Caco-2 (cell line): ENCODE measurements at regions not wholly inside any gene's neighbourhood (a gene's known extent, or its start where the extent isn't known, plus 50 kb on each side); places are given as distances from the start of the nearest gene placed in this dataset.
A peak's percentile ranks its signal among the peaks of the same experiment; 100 is the strongest.

Experiments
- BruUV-seq: library from RNA; stranded (reverse); fragments of 400-500 nt; replicated peaks from 2 replicates; lab custom pipeline; 2021; lab: Mats Ljungman, UMichigan
- CTCF ChIA-PET: fragments of 300-600 bp; sonication (Branson Sonifier 250); formaldehyde crosslinking; loops from one replicate; lab custom pipeline; 2022; ENCODE audit warnings: antibody characterized with exemption; lab: Charles Lee
- POLR2A ChIA-PET: fragments of 300-600 bp; sonication (Branson Sonifier 250); formaldehyde crosslinking; loops from one replicate; lab custom pipeline; 2022; ENCODE audit warnings: antibody characterized with exemption; lab: Charles Lee
- DNase-seq, 2 experiments: peaks; one replicate each; pipeline versions ENCODE4 v3.0.0 to v3.0.0-alpha.2; 2020 to 2022
- H3K27me3 ChIP-seq: replicated peaks from 2 replicates; pipeline ENCODE4 v1.6.0; 2011; ENCODE audit warnings: low read length; ENCODE audit not compliant: control insufficient read depth, insufficient read depth
- H3K36me3 ChIP-seq: 2 replicates; pipeline ENCODE4 v1.5.1; 2011; ENCODE audit warnings: low read length; ENCODE audit not compliant: control insufficient read depth, insufficient read depth
- H3K4me1 ChIP-seq: fragments of 250-450 bp; sonication (Bioruptor Pico); 2 replicates; pipeline ENCODE4 v1.5.1; 2020; ENCODE audit warnings: mild to moderate bottlenecking
- H3K4me3 ChIP-seq: 2 replicates; pipeline ENCODE4 v1.5.1; 2011; ENCODE audit warnings: low read depth, mild to moderate bottlenecking, control low read depth, low read length
- H3K9me3 ChIP-seq: fragments of 250-450 bp; sonication (Bioruptor Pico); 2 replicates; pipeline ENCODE4 v1.5.1; 2020; ENCODE audit warnings: mild to moderate bottlenecking, moderate library complexity
- H3K27ac Mint-ChIP-seq: one replicate; pipeline ENCODE4 v1.8.0; 2022; ENCODE audit warnings: mixed read lengths; ENCODE audit not compliant: unreplicated experiment
- H3K27me3 Mint-ChIP-seq: one replicate; pipeline ENCODE4 v1.8.0; 2022; ENCODE audit warnings: mixed read lengths; ENCODE audit not compliant: insufficient read depth, unreplicated experiment
- H3K36me3 Mint-ChIP-seq: one replicate; pipeline ENCODE4 v1.8.0; 2022; ENCODE audit warnings: mild to moderate bottlenecking, mixed read lengths; ENCODE audit not compliant: insufficient read depth, unreplicated experiment
- H3K4me1 Mint-ChIP-seq: one replicate; pipeline ENCODE4 v1.8.0; 2022; ENCODE audit warnings: low read depth, mixed read lengths; ENCODE audit not compliant: unreplicated experiment
- H3K4me3 Mint-ChIP-seq: one replicate; pipeline ENCODE4 v1.8.0; 2022; ENCODE audit warnings: mild to moderate bottlenecking, moderate library complexity, mixed read lengths; ENCODE audit not compliant: unreplicated experiment
- H3K9me3 Mint-ChIP-seq: one replicate; pipeline ENCODE4 v1.8.0; 2022; ENCODE audit warnings: mixed read lengths; ENCODE audit not compliant: unreplicated experiment
- intact Hi-C: fragments of 100-400 bp; cut with micrococcal nuclease; formaldehyde crosslinking; loops from one replicate; pipeline ENCODE4 v1.10.0; 2022; ENCODE audit not compliant: unreplicated experiment
- TF ChIP-seq, protein P1 (sequence below), 2 experiments: fragments of 200-600 bp in 1 of 2; IDR thresholded peaks; 1 replicate in 1 of 2; 2 replicates in 1 of 2; pipeline versions ENCODE4 v1.5.1 to v1.8.0; 2011 to 2022; ENCODE audit warnings: antibody characterized with exemption in 1 of 2, control low read depth in 1 of 2, inconsistent platforms in 1 of 2, low read depth in 1 of 2, low read length in 1 of 2, mild to moderate bottlenecking in 1 of 2, moderate library complexity in 1 of 2; ENCODE audit not compliant: insufficient read depth in 1 of 2, severe bottlenecking in 1 of 2, unreplicated experiment in 1 of 2

DNA sequence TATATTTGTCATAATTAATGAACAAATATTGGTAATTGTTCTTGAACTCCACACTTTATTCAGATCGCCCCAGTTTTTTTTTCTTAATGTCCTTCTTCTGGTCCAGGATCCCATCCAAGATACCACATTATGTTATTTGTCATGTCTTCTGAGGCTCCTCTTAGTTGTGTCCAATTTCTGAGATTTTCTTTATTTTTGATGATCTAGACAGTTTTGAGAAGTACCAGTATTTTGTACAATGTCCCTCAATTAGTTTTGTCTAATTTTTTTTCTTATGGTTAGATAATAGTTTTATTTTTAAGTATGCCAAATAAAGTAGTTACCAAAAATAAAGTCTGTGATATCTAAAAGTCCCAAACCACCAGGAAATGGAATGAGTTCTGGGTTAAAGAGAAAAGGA, 440.8 kb upstream of the ATP2B1 start:
- no peak overlapping the region for H3K4me3 ChIP-seq
- Mint-ChIP-seq H3K27me3 (no peaks in the 10 kb centered on the region), H3K4me1 (no peaks in the 10 kb centered on the region), H3K27ac (no peak overlapping the region), H3K4me3 (no peak overlapping the region), H3K36me3 (no peaks in the 10 kb centered on the region), H3K9me3 (peaks cover 9% of the 10 kb centered on the region)
- H3K36me3 ChIP-seq: no peaks in the 10 kb centered on the region
- CTCF ChIA-PET: no interaction called here
- no peaks in the 10 kb centered on the region for H3K4me1 ChIP-seq
- H3K27me3 ChIP-seq: no peaks in the 10 kb centered on the region
- no TSS peak for BruUV-seq
- intact Hi-C loops: no loop called here
- DNase-seq: no peak
- POLR2A ChIA-PET: no interaction called here
- TF ChIP-seq, protein P1, sequence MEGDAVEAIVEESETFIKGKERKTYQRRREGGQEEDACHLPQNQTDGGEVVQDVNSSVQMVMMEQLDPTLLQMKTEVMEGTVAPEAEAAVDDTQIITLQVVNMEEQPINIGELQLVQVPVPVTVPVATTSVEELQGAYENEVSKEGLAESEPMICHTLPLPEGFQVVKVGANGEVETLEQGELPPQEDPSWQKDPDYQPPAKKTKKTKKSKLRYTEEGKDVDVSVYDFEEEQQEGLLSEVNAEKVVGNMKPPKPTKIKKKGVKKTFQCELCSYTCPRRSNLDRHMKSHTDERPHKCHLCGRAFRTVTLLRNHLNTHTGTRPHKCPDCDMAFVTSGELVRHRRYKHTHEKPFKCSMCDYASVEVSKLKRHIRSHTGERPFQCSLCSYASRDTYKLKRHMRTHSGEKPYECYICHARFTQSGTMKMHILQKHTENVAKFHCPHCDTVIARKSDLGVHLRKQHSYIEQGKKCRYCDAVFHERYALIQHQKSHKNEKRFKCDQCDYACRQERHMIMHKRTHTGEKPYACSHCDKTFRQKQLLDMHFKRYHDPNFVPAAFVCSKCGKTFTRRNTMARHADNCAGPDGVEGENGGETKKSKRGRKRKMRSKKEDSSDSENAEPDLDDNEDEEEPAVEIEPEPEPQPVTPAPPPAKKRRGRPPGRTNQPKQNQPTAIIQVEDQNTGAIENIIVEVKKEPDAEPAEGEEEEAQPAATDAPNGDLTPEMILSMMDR (IDR thresholded peaks at IDR 0.05; ENCODE audit: insufficient read depth in 1 of 2, low read depth in 1 of 2, low read length in 1 of 2, severe bottlenecking in 1 of 2, unreplicated experiment in 1 of 2): no peak
- no peaks in the 10 kb centered on the region for H3K9me3 ChIP-seq

DNA sequence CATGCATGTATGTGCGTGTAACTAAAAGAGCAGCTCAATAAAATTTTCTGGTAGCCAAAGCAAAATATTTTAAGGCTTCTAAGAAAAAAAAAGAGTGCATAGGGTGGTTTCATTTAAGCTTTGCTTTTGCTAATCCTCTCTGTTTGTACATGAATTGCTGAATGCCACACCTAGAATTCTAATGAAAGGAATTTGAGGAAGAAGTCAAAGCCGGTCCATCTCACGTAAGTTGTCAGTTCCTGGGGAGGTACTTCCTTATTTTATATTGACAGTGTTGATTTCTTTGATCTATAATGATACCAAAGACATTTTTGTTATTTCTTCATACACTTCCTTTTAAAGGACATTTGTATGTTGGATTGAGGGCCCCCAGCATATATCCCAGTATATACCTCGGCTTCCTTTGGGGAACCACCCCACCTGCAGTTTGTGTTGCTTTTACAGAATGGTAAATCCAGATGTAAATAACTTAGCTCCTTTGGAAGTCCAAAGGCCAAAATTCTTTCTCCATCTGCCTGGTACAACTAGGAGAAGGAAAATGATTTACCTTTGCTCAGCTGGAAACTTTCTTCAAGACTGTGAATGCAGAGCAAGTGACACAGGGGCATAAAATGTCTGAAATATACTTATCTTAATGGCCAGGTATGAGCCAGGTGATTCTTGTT, 420.9 kb upstream of the ATP2B1 start:
- peaks cover 15% of the 10 kb centered on the region for H3K36me3 Mint-ChIP-seq
- H3K4me3 Mint-ChIP-seq: peak overlapping the region; percentile 57
- ChIA-PET CTCF (interaction anchor here (1.4 kb wide), 1 partner anchor 26 kb away, joined by 5 read pairs; no protein-coding TSS in a partner anchor), POLR2A (interaction anchor here (0.6 to 1.1 kb wide), 4 partner anchors 179 to 776 kb away, joined by 3 to 7 read pairs (median 5); no protein-coding TSS in a partner anchor)
- H3K27ac Mint-ChIP-seq: peak overlapping the region; percentile 85
- H3K36me3 ChIP-seq: no peaks in the 10 kb centered on the region
- peaks cover 39% of the 10 kb centered on the region for H3K4me1 ChIP-seq
- intact Hi-C loops: loop anchor here (2.0 to 5.0 kb wide), 2 partner anchors 39 to 133 kb away; no protein-coding TSS in a partner anchor
- H3K4me3 ChIP-seq: no peak overlapping the region
- peaks cover 10% of the 10 kb centered on the region for H3K9me3 ChIP-seq
- no TSS peak for BruUV-seq
- H3K9me3 Mint-ChIP-seq: peaks cover 35% of the 10 kb centered on the region
- H3K4me1 Mint-ChIP-seq: peaks cover 7% of the 10 kb centered on the region
- peak; percentile 72 to 78 for DNase-seq
- H3K27me3 ChIP-seq: no peaks in the 10 kb centered on the region
- H3K27me3 Mint-ChIP-seq: no peaks in the 10 kb centered on the region
- TF ChIP-seq, protein P1 (IDR thresholded peaks at IDR 0.05; ENCODE audit: insufficient read depth in 1 of 2, low read depth in 1 of 2, low read length in 1 of 2, severe bottlenecking in 1 of 2, unreplicated experiment in 1 of 2): no peak

DNA sequence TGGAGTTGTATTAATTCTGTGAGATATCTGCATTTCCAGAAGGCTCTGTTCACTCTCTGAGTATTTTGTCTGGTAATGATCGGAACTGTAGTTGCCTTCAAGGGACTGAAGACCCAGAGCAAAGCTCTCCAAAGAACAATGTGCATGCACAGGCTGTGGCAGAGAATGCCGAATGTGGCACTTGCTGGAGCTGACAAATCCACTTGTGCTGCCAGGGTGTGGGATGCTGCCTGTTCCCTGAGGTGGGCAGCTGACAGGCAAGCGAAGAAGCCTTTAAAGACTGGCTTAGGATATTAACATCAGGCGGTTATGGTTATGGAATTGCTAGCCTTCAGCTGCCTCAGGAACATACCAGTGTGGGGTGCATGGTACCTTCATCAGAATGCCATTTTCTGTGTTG, 419.9 kb upstream of the ATP2B1 start:
- TF ChIP-seq, protein P1 (IDR thresholded peaks at IDR 0.05; ENCODE audit: insufficient read depth in 1 of 2, low read depth in 1 of 2, low read length in 1 of 2, severe bottlenecking in 1 of 2, unreplicated experiment in 1 of 2): no peak
- Histone ChIP-seq H3K9me3 (peaks cover 10% of the 10 kb centered on the region), H3K4me1 (peaks cover 39% of the 10 kb centered on the region), H3K36me3 (no peaks in the 10 kb centered on the region), H3K4me3 (no peak overlapping the region), H3K27me3 (no peaks in the 10 kb centered on the region)
- Mint-ChIP-seq H3K4me3 (no peak overlapping the region), H3K27me3 (no peaks in the 10 kb centered on the region), H3K4me1 (peaks cover 11% of the 10 kb centered on the region), H3K36me3 (peaks cover 15% of the 10 kb centered on the region), H3K27ac (peak overlapping the region; percentile 85), H3K9me3 (peaks cover 44% of the 10 kb centered on the region)
- ChIA-PET POLR2A (no interaction called here), CTCF (no interaction called here)
- intact Hi-C loops: loop anchor here (2.0 to 5.0 kb wide), 2 partner anchors 38 to 134 kb away; no protein-coding TSS in a partner anchor
- DNase-seq: no peak
- BruUV-seq: no TSS peak
